ENCODE measurements at regions not wholly inside any gene's neighbourhood (a gene's known extent, or its start where the extent isn't known, plus 50 kb on each side); places are given as distances from the start of the nearest gene placed in this dataset.
"Not testable (repeated sequence)": the region's sequence is repeated elsewhere in the genome, so short reads cannot be mapped to it uniquely, and the experiment has no call there.

DNA sequence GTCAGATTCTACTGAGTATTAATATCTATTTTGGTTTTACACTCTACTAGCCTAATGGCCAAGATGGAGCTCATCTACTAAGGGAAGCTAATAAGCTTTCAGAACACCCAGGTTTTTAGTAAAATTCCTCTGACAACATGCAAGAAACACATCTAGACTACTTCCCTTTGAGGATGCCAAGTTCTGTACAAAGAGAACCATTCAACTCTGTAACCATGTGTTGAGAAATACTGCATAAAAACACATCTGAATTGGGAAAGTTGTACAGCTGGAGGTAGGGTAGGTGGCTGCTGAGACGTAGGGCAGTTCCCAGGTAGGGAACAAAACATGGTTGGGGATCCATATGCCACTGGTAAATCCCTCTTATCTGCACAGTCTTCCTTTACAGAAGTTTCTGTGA lies 66.2 kb downstream of the SC5D start:
- DNase-seq = no peak

GRCh38 chr11:121359591-121359990 lies 67.0 kb downstream of the SC5D start:
- no peak for DNase-seq

- DNase-seq = not testable (repeated sequence)
Observed at GRCh38 chr11:121362955-121363354, 70.4 kb downstream of the SC5D start.

DNA sequence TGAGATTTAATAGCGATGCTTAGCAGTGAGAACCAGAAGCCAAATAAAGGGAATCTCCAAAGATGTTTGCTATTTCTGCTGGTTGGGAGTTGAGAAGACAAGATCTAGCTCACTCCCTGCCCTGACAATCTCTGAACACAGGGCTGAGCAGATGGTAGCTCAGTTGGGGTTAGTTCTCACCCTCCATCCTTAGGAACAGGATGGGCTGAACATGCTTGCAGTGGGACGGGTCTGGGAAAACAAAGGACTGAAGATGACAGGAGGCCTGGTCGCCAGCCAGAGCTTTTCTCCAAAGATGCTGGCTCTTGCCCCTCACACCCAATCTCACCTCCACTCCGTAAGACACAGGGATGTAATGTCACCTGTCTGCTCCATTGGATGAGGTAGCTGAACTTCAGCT lies 72.7 kb downstream of the SC5D start:
- DNase-seq = no peak

DNA sequence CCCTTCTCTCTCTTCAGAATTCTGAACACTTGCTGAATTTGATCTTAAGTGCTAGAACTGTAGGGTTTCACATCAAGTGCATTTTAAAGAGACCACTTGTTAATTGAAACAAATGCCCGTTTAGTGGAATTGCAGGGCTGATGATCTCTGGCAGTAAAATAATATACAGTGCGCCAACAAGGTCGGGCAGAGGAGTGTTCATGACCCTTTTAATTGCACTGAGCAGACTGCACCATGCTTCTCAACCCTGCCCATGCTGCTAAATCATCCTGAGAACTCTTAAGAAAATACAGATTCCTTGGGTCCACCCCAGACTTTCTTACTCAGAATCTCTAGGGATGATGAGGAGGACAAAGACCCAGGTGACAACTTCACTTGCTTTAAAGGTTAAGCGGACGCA lies 73.5 kb downstream of the SC5D start:
- no peak for DNase-seq

- DNase-seq = no peak
Observed at GRCh38 chr11:121367001-121367843, 74.7 kb downstream of the SC5D start.

- peak; percentile 5 for DNase-seq
Observed at GRCh38 chr11:121367844-121368225, 75.3 kb downstream of the SC5D start.

- no peak for DNase-seq
Observed at GRCh38 chr11:121368364-121369240, 76.0 kb downstream of the SC5D start.

DNA sequence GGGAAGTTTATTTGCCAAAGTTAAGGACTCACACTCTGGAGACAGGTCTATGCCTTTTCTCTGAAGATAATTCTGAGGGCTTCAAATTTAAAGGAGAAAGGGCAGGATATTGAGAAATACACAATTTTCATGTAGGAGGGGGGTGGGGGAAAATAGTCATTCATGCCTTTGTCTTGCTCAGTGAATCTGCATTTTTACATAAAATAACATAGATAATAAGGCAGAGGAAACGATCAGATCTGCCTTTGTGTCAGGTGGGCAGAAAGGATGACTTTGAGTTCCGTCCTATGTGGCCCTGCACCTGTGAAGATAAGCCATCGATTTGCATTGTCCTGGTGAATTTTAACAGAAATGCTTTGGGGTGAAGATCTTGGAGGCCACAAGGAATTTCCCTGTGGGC lies 76.8 kb downstream of the SC5D start:
- no peak for DNase-seq

DNA sequence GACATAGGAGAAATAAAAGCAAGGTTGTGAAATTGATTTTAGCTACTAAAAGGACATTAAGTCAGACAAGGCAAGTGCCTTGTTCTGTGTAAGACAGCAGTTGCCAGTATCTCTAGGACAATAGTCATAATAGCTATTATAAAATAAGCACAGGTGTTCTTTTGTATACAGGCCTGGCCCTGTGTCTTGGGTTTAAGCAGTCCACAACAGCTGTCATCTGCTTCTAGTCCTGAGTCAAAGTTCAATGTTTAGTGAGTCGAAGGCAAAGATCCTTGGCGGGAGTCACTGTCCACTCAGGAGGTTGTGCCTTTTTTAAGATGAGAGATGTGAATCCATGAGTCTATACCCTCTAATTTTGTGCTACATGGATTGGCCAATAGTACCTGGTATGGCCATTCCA lies 79.5 kb downstream of the SC5D start:
- DNase-seq = peak; percentile 6

GRCh38 chr11:121372671-121373429 lies 79.3 kb upstream of the SORL1 start:
- no peak for DNase-seq

- DNase-seq = no peak
Observed at GRCh38 chr11:121374286-121374985, 77.7 kb upstream of the SORL1 start.

DNA sequence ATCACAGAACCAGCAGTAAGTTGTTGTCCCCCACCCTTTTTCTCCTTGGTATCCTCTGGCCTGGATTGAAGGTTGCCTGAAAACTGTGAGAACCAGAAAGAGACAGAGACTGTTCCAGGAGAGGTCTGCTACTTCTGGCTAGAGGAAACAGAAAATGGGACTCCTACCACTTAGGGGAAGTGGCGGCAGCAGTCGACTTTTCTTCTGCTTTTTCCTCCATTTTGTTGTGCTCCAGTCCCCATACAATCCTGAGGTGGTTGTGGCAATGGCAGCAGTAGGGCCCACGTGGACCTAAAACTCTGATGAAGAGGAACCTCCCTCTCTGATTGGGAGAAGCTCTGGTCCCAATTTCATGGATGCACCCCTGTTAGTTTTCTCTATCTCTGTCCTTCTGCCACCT lies 76.0 kb upstream of the SORL1 start:
- DNase-seq = no peak

DNA sequence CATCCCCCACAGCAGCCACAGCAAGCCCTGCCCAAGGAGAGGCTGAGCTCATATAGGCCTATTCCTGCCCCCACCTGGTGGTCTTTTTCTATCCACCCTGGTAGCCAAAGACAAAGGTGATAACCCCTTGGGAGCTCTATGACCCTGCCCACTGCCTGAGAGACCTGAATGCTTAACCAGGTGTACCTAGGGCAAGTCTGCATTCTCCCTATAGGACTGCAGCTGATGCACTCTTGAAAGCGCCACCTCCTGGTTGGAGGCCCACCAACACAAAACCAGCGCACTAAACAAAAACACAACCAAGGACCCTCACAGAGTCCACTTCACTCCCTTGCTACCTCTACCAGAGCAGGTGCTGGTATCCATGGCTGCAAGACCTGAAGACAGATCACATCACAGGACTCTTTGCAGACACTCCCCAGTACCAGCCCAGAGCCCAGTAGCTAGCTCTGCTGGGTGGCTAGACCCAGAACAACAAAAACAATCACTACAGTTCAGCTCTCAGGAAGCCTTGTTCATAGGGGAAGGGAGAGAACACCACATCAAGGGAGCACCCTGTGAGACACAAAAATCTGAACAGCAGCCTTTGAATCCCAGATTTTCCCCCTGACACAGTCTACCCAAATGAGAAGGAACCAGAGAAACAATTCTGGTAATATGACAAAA lies 72.8 kb upstream of the SORL1 start:
- DNase-seq = not testable (repeated sequence)

- DNase-seq = no peak
Observed at GRCh38 chr11:121383716-121384115, 68.4 kb upstream of the SORL1 start.

- DNase-seq = no peak
Observed at GRCh38 chr11:121385688-121386087, 66.4 kb upstream of the SORL1 start.
